K562 (cell line): ENCODE measurements at regions not wholly inside any gene's neighbourhood (a gene's known extent, or its start where the extent isn't known, plus 50 kb on each side); places are given as distances from the start of the nearest gene placed in this dataset.

Source experiments
- ATAC-seq: fragments of 200-7000 bp; cut with Tn5 transposase; 3 replicates; pipeline ENCODE4 v1.9.1; 2020; ENCODE audit warnings: moderate library complexity
- BruUV-seq: library from RNA; stranded (reverse); fragments of 400-500 nt; replicated peaks from 2 replicates; lab custom pipeline; 2021; lab: Mats Ljungman, UMichigan
- CTCF ChIA-PET: fragments of 300-600 bp; formaldehyde crosslinking; extraction: SDS; loops from one replicate; lab custom pipeline; 2021; ENCODE audit warnings: low intra/inter-chr PET ratio; lab: Yijun Ruan, JAX
- POLR2A ChIA-PET: fragments of 300-600, 350-650 bp; sonication (Branson Sonifier 250); formaldehyde crosslinking; extraction: SDS; loops from one replicate; lab custom pipeline; 2021; ENCODE audit warnings: antibody characterized with exemption, inconsistent platforms; lab: Yijun Ruan, JAX
- DNase-seq, 4 experiments: peaks; one replicate each; pipeline versions ENCODE4 v3.0.0 to v3.0.0-alpha.2; 2011 to 2018; ENCODE audit warnings: low spot score in 3 of 4, mixed read lengths in 3 of 4; ENCODE audit errors: extremely low read depth in 1 of 4
- FAIRE-seq: peaks from 2 replicates; lab custom pipeline; 2011; peaks lifted over from hg19 to GRCh38; lab: Jason Lieb, UNC
- H2AFZ ChIP-seq: 2 replicates; pipeline ENCODE4 v1.6.0; 2011; ENCODE audit warnings: low read depth, low read length, control low read depth, inconsistent platforms
- H3K27ac ChIP-seq: fragments of 200-600 bp; 3 replicates; pipeline ENCODE4 v1.8.0; 2011; ENCODE audit warnings: low read depth, mild to moderate bottlenecking, control low read depth, inconsistent platforms, low read length, moderate library complexity, mixed read lengths; ENCODE audit errors: extremely low read depth
- H3K27me3 ChIP-seq, 2 experiments: fragments of 300-600 bp in 1 of 2; 2 replicates in 1 of 2; 3 replicates in 1 of 2; pipeline versions ENCODE4 v1.6.0 to v1.8.0; 2011; ENCODE audit warnings: inconsistent platforms in 2 of 2, low read length in 2 of 2, mild to moderate bottlenecking in 1 of 2, mixed read lengths in 1 of 2, moderate library complexity in 1 of 2; ENCODE audit not compliant: control insufficient read depth in 2 of 2, insufficient read depth in 2 of 2
- H3K36me3 ChIP-seq: fragments of 300-600 bp; 3 replicates; pipeline ENCODE4 v1.8.0; 2011; ENCODE audit warnings: mild to moderate bottlenecking, low read length, inconsistent platforms; ENCODE audit not compliant: control insufficient read depth, insufficient read depth
- H3K4me1 ChIP-seq, 2 experiments: fragments of 200-600 bp in 1 of 2; replicated peaks in 1 of 2; 2 replicates in 1 of 2; 3 replicates in 1 of 2; pipeline versions ENCODE4 v1.5.1 to v1.8.0; 2011; ENCODE audit warnings: inconsistent platforms in 2 of 2, low read length in 2 of 2, mild to moderate bottlenecking in 1 of 2, mixed read lengths in 1 of 2, moderate library complexity in 1 of 2; ENCODE audit not compliant: control insufficient read depth in 2 of 2, insufficient read depth in 2 of 2
- H3K4me2 ChIP-seq: 2 replicates; pipeline ENCODE4 v1.6.1; 2011; ENCODE audit warnings: low read length, control low read depth, inconsistent platforms, mixed read lengths; ENCODE audit not compliant: insufficient read depth
- H3K4me3 ChIP-seq: fragments of 200-600 bp; sonication (generic), shearing (Covaris generic); 2 replicates; pipeline ENCODE4 v1.5.1; 2016; ENCODE audit warnings: control low read depth, inconsistent platforms
- H3K79me2 ChIP-seq: fragments of 200-600 bp; 3 replicates; pipeline ENCODE4 v1.8.0; 2011; ENCODE audit warnings: low read length, inconsistent platforms; ENCODE audit not compliant: control insufficient read depth, insufficient read depth
- H3K9ac ChIP-seq, 2 experiments: 2 replicates each; pipeline versions ENCODE4 v1.6.0 to v1.6.1; 2011; ENCODE audit warnings: low read depth in 2 of 2, low read length in 2 of 2, control low read depth in 1 of 2, inconsistent platforms in 1 of 2, mild to moderate bottlenecking in 1 of 2, mixed read lengths in 1 of 2; ENCODE audit not compliant: insufficient read depth in 1 of 2
- H3K9me1 ChIP-seq: one replicate; pipeline ENCODE4 v1.6.0; 2011; ENCODE audit warnings: inconsistent platforms, mild to moderate bottlenecking, low read length, moderate library complexity; ENCODE audit not compliant: control insufficient read depth, insufficient read depth
- H3K9me3 ChIP-seq: replicated peaks from 2 replicates; pipeline ENCODE4 v1.5.1; 2011; ENCODE audit warnings: low read depth, low read length, inconsistent platforms; ENCODE audit not compliant: control insufficient read depth, insufficient read depth
- H4K20me1 ChIP-seq: replicated peaks from 2 replicates; pipeline ENCODE4 v1.6.1; 2011; ENCODE audit warnings: low read length, inconsistent platforms, mixed read lengths; ENCODE audit not compliant: control insufficient read depth, insufficient read depth
- CBX2 ChIP-seq: fragments of 200-600 bp; sonication (generic); IDR thresholded peaks from one replicate; pipeline ENCODE4 v1.6.1; 2012; ENCODE audit warnings: mild to moderate bottlenecking, low read length, inconsistent platforms; ENCODE audit not compliant: insufficient read depth, poor library complexity, severe bottlenecking
- MYC ChIP-seq, 2 experiments: fragments of 250-450 bp in 1 of 2; sonication (Bioruptor Pico) in 1 of 2; IDR thresholded peaks; 2 replicates each; pipeline versions ENCODE4 v1.5.1 to v1.6.1; 2012 to 2021; ENCODE audit warnings: low read depth in 2 of 2, borderline replicate concordance in 1 of 2, improper control_type of control experiment in 1 of 2, low read length in 1 of 2, mild to moderate bottlenecking in 1 of 2, moderate library complexity in 1 of 2
- RAD21 ChIP-seq, 2 experiments: fragments of 250-450 bp in 1 of 2; fragments of 450-650 bp in 1 of 2; sonication (Bioruptor Pico) in 1 of 2; formaldehyde crosslinking in 1 of 2; IDR thresholded peaks in 1 of 2; conservative IDR thresholded peaks in 1 of 2; 2 replicates each; pipeline versions ENCODE4 v1.4.0 to v1.8.0; 2020 to 2022; ENCODE audit warnings: mild to moderate bottlenecking in 2 of 2, moderate library complexity in 1 of 2
- RBBP5 ChIP-seq: fragments of 200-600 bp; sonication (generic); IDR thresholded peaks from 2 replicates; pipeline ENCODE4 v1.6.1; 2012; ENCODE audit warnings: borderline replicate concordance, mild to moderate bottlenecking, low read length, control low read depth, inconsistent platforms; ENCODE audit not compliant: insufficient read depth, poor library complexity, severe bottlenecking
- TRIM28 ChIP-seq: fragments of 450-650 bp; IDR thresholded peaks from 2 replicates; pipeline ENCODE4 v1.6.1; 2017
- ZC3H8 ChIP-seq: fragments of 450-650 bp; IDR thresholded peaks from 2 replicates; pipeline ENCODE4 v1.6.1; 2017
- ZNF143 ChIP-seq: sonication (generic); formaldehyde crosslinking; IDR thresholded peaks from 2 replicates; pipeline ENCODE4 v1.9.0; 2022; ENCODE audit warnings: mild to moderate bottlenecking, missing genetic modification reagents
- ZNF316 ChIP-seq: fragments of 450-650 bp; IDR thresholded peaks from 2 replicates; pipeline ENCODE4 v1.6.1; 2016
- ZNF586 ChIP-seq: fragments of 450-650 bp; formaldehyde crosslinking; conservative IDR thresholded peaks from 2 replicates; pipeline ENCODE4 v1.4.0; 2020; ENCODE audit warnings: mild to moderate bottlenecking, moderate library complexity
- WGBS: fragments of 100-300 bp; shearing (Covaris generic); methylation state at CpG from one replicate; pipeline ENCODE4 v1.1.6; 2016; ENCODE audit warnings: low coverage, mixed read lengths; ENCODE audit not compliant: insufficient coverage; ENCODE audit errors: missing lambda C conversion rate; 5-methylcytosine and 5-hydroxymethylcytosine counted together
- in situ Hi-C: fragments of 300-500 bp; cut with MboI; formaldehyde crosslinking; loops from 4 replicates; pipeline ENCODE4 v1.15.0; 2018; ENCODE audit warnings: inconsistent platforms, mixed read lengths
- intact Hi-C: fragments of 100-400 bp; cut with micrococcal nuclease; formaldehyde crosslinking; loops from 2 replicates; pipeline ENCODE4 v1.14.2; 2022
- TF ChIP-seq, protein P1 (sequence below), 3 experiments: IDR thresholded peaks in 2 of 3; conservative IDR thresholded peaks in 1 of 3; 2 replicates each; pipeline ENCODE4 v1.5.1; 2011 to 2012; ENCODE audit warnings: low read length in 3 of 3, mild to moderate bottlenecking in 3 of 3, control low read depth in 2 of 3, improper control_type of control experiment in 1 of 3, inconsistent platforms in 1 of 3, low read depth in 1 of 3, mixed read lengths in 1 of 3, moderate library complexity in 1 of 3; ENCODE audit not compliant: insufficient read depth in 2 of 3

DNA sequence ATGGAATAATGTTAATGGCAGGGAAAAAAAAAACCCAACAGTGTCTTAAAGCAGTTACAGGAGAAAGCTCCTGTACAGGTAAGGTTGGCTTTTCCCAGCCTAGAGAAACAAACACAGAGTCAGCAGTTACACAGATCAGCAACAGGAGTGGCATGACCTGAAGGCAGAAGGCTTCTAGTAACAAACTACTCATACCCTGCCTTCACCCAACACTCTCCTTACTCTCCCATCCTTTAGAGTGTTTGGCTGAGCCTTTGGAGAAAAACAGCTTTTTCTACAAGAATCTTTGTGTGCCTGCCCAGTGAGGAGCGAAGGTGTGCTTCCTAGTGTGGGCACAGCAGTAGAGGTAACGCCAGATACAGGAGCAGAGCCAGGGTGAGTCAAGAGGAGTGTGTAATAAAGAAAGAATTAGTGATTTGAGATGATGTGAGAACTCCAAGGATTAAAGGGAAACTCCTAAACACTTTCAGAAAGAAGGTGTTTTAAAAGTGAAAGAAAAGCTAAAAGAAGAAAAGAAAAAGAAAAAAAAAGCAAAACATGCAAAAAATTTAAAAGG is 152.7 kb downstream of the POLR2M start:
- H3K79me2 ChIP-seq, result no peaks in the 10 kb centered on the region
- no peak overlapping the region for H3K4me2 ChIP-seq
- ChIA-PET CTCF (no interaction called here), POLR2A (interaction anchor here (0.8 to 1.8 kb wide), 2 partner anchors 8 to 37 kb away, joined by 3 to 6 read pairs; no protein-coding TSS in a partner anchor)
- H3K27me3 ChIP-seq, result peaks cover 4 to 8% of the 10 kb centered on the region in 2 experiments
- H3K9ac ChIP-seq, result no peak overlapping the region
- ATAC-seq (no peak), DNase-seq (no peak), FAIRE-seq (no peak)
- no peak for TF ChIP-seq ZC3H8
- TF ChIP-seq ZNF316, result 0 out of 2 replicates have a peak, but pooled peaks have one; percentile 2
- no peaks in the 10 kb centered on the region for H3K4me1 ChIP-seq
- H3K27ac ChIP-seq, result no peak overlapping the region
- no peak overlapping the region for H3K4me3 ChIP-seq
- 0% methylated on average over 2 of the region's 2 CpGs for WGBS
- no peaks in the 10 kb centered on the region for H3K36me3 ChIP-seq
- in situ Hi-C loops (no loop called here), intact Hi-C loops (no loop called here)
- H2AFZ ChIP-seq, result no peak overlapping the region
- BruUV-seq, result no TSS peak
- no peaks in the 10 kb centered on the region for H3K9me1 ChIP-seq
- no peaks in the 10 kb centered on the region for H4K20me1 ChIP-seq
- H3K9me3 ChIP-seq, result no peaks in the 10 kb centered on the region

DNA sequence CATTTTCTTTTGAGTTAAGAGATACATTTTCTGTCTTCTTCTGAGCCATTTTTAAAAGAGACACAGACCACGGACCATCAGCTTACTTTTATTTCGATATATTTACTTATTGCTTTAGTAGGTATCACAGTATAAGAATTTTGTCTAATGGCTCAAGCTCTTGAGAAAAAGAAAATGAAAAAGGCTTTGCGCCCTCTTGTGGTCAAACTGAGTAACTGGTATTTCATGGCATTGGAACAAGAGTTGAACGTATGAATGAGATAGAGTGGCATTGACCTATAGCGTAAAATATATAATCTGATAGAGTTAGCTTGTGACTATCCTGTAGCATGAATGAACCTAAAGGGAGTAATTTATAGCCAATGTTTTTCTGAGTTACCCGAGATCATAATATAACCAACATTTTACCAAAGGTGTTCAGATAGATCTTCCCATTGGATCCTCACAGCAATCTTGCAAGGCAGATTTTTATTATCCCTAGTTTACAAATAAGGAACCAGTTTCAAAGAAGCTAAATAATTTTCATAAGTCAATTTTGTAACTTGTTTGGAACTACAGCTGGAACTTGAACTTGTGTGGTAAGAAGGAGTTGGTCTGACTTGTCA is 154.6 kb downstream of the POLR2M start:
- Histone ChIP-seq H3K9ac (no peak overlapping the region), H3K4me2 (no peak overlapping the region), H3K9me1 (no peaks in the 10 kb centered on the region), H4K20me1 (no peaks in the 10 kb centered on the region), H3K36me3 (no peaks in the 10 kb centered on the region), H3K27me3 (peaks cover 4 to 8% of the 10 kb centered on the region in 2 experiments), H3K27ac (no peak overlapping the region), H3K4me1 (no peaks in the 10 kb centered on the region), H3K9me3 (no peaks in the 10 kb centered on the region), H3K4me3 (no peak overlapping the region), H3K79me2 (no peaks in the 10 kb centered on the region), H2AFZ (no peak overlapping the region)
- intact Hi-C loops (loop anchor here (2.0 kb wide), 3 partner anchors 110 to 300 kb away; no protein-coding TSS in a partner anchor), in situ Hi-C loops (loop anchor here (10.0 kb wide), 1 partner anchor 324 kb away; no protein-coding TSS in a partner anchor)
- no TSS peak for BruUV-seq
- POLR2A ChIA-PET, result interaction anchor here (2.5 kb wide), 1 partner anchor 9 kb away, joined by 7 read pairs; no protein-coding TSS in a partner anchor
- 3% methylated on average over 6 of the region's 6 CpGs for WGBS
- peak; percentile 76 for ATAC-seq
- peak; percentile 83 for FAIRE-seq
- CTCF ChIA-PET, result interaction anchor here (0.5 to 1.3 kb wide), 9 partner anchors 17 to 361 kb away, joined by 3 to 4 read pairs (median 3); no protein-coding TSS in a partner anchor
- DNase-seq, result peak; percentile 34 to 74 (median 46)
- TF ChIP-seq CBX2, result no peak
- TF ChIP-seq ZNF586, result no peak
- no peak for TF ChIP-seq MYC (IDR thresholded peaks at IDR 0.05; ENCODE audit: low read depth, low read length)
- no peak for TF ChIP-seq MYC (CRISPR knock-in tag; IDR thresholded peaks at IDR 0.05; ENCODE audit: borderline replicate concordance, low read depth)
- TF ChIP-seq RAD21 (CRISPR knock-in tag; conservative IDR thresholded peaks at IDR 0.05 in 1 of 2, IDR thresholded peaks at IDR 0.05 in 1 of 2), result peak; percentile 66 to 83
- TF ChIP-seq, protein P1, sequence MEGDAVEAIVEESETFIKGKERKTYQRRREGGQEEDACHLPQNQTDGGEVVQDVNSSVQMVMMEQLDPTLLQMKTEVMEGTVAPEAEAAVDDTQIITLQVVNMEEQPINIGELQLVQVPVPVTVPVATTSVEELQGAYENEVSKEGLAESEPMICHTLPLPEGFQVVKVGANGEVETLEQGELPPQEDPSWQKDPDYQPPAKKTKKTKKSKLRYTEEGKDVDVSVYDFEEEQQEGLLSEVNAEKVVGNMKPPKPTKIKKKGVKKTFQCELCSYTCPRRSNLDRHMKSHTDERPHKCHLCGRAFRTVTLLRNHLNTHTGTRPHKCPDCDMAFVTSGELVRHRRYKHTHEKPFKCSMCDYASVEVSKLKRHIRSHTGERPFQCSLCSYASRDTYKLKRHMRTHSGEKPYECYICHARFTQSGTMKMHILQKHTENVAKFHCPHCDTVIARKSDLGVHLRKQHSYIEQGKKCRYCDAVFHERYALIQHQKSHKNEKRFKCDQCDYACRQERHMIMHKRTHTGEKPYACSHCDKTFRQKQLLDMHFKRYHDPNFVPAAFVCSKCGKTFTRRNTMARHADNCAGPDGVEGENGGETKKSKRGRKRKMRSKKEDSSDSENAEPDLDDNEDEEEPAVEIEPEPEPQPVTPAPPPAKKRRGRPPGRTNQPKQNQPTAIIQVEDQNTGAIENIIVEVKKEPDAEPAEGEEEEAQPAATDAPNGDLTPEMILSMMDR (IDR thresholded peaks at IDR 0.05 in 2 of 3, conservative IDR thresholded peaks at IDR 0.05 in 1 of 3; ENCODE audit: insufficient read depth in 2 of 3, low read depth in 1 of 3, low read length in 3 of 3), result peak; percentile 66 to 77 (median 72)
- TF ChIP-seq RBBP5, result no peak
- no peak for TF ChIP-seq TRIM28
- no peak for TF ChIP-seq ZNF143 (CRISPR knock-in tag)
